Nephron (organoid): ENCODE measurements at regions not wholly inside any gene's neighbourhood (a gene's known extent, or its start where the extent isn't known, plus 50 kb on each side); places are given as distances from the start of the nearest gene placed in this dataset.

Experiments used
- H3K27ac Mint-ChIP-seq, 3 experiments: 2 replicates each; pipeline ENCODE4 v1.8.0; 2020; ENCODE audit warnings: mixed read lengths in 3 of 3, mild to moderate bottlenecking in 2 of 3, moderate library complexity in 1 of 3
- H3K27me3 Mint-ChIP-seq: 2 replicates; pipeline ENCODE4 v1.8.0; 2021; ENCODE audit warnings: low read depth, mild to moderate bottlenecking, moderate library complexity, mixed read lengths
- H3K36me3 Mint-ChIP-seq: 2 replicates; pipeline ENCODE4 v1.8.0; 2020; ENCODE audit warnings: low read depth, mixed read lengths
- H3K4me1 Mint-ChIP-seq: 2 replicates; pipeline ENCODE4 v1.8.0; 2020; ENCODE audit warnings: mixed read lengths
- H3K4me3 Mint-ChIP-seq, 3 experiments: 2 replicates each; pipeline ENCODE4 v1.8.0; 2020; ENCODE audit warnings: mild to moderate bottlenecking in 3 of 3, mixed read lengths in 3 of 3, moderate library complexity in 2 of 3
- H3K9me3 Mint-ChIP-seq: 2 replicates; pipeline ENCODE4 v1.8.0; 2020; ENCODE audit warnings: mixed read lengths
- TF ChIP-seq, protein P1 (sequence below), 3 experiments: fragments of 200-600 bp; sonication (generic); IDR thresholded peaks; one replicate each; pipeline ENCODE4 v1.5.0; 2021; ENCODE audit warnings: antibody characterized with exemption in 3 of 3; ENCODE audit not compliant: unreplicated experiment in 3 of 3

DNA sequence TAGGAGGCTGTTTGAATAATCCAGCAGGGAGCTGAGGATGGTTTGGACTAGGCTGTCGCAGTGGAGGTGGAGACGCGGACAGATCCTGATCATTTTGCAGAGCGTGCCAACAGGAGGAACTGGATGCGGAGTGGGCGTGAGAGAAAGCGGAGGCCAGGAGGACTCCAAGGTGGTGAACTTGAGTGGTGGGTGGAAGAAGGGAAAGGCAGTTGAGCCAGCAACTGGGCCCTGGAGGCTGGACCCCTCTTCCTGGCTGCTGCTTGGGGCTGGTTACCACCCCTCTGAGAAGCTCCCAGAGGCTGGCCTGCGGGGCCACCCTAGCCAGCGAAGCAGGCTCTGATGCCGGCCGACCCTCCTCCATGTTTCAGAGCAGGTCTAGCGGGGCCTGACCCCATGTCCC lies 56.8 kb upstream of the KCNA1 start:
- H3K9me3 Mint-ChIP-seq: no peaks in the 10 kb centered on the region
- H3K4me3 Mint-ChIP-seq: no peak overlapping the region
- peaks cover 28% of the 10 kb centered on the region for H3K27me3 Mint-ChIP-seq

GRCh38 chr12:4855121-4855924 lies 54.4 kb upstream of the KCNA1 start:
- Mint-ChIP-seq H3K27me3 (peaks cover 48% of the 10 kb centered on the region), H3K4me3 (no peak overlapping the region), H3K9me3 (no peaks in the 10 kb centered on the region), H3K36me3 (no peaks in the 10 kb centered on the region), H3K27ac (no peak overlapping the region), H3K4me1 (peaks cover 26% of the 10 kb centered on the region)
- TF ChIP-seq, protein P1, sequence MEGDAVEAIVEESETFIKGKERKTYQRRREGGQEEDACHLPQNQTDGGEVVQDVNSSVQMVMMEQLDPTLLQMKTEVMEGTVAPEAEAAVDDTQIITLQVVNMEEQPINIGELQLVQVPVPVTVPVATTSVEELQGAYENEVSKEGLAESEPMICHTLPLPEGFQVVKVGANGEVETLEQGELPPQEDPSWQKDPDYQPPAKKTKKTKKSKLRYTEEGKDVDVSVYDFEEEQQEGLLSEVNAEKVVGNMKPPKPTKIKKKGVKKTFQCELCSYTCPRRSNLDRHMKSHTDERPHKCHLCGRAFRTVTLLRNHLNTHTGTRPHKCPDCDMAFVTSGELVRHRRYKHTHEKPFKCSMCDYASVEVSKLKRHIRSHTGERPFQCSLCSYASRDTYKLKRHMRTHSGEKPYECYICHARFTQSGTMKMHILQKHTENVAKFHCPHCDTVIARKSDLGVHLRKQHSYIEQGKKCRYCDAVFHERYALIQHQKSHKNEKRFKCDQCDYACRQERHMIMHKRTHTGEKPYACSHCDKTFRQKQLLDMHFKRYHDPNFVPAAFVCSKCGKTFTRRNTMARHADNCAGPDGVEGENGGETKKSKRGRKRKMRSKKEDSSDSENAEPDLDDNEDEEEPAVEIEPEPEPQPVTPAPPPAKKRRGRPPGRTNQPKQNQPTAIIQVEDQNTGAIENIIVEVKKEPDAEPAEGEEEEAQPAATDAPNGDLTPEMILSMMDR (IDR thresholded peaks at IDR 0.05; ENCODE audit: unreplicated experiment in 3 of 3): peak; percentile 65 to 81 (median 76)

More for the DNA sequence above, 56.8 kb upstream of the KCNA1 start:
- no peak overlapping the region for H3K27ac Mint-ChIP-seq
- TF ChIP-seq, protein P1 (IDR thresholded peaks at IDR 0.05; ENCODE audit: unreplicated experiment in 3 of 3): no peak
- peaks cover 5% of the 10 kb centered on the region for H3K4me1 Mint-ChIP-seq
- no peaks in the 10 kb centered on the region for H3K36me3 Mint-ChIP-seq

- Mint-ChIP-seq H3K4me1 (peaks cover 28% of the 10 kb centered on the region), H3K27ac (no peak overlapping the region), H3K27me3 (peaks cover 60% of the 10 kb centered on the region), H3K36me3 (no peaks in the 10 kb centered on the region), H3K4me3 (no peak overlapping the region), H3K9me3 (no peaks in the 10 kb centered on the region)
- TF ChIP-seq, protein P1 (IDR thresholded peaks at IDR 0.05; ENCODE audit: unreplicated experiment in 3 of 3): no peak
Observed at GRCh38 chr12:4856596-4856995, 53.1 kb upstream of the KCNA1 start.

GRCh38 chr12:4857472-4858291 lies 52.0 kb upstream of the KCNA1 start:
- Mint-ChIP-seq H3K4me3 (peak overlapping the region; percentile 58 to 69 (median 66)), H3K36me3 (no peaks in the 10 kb centered on the region), H3K9me3 (no peaks in the 10 kb centered on the region), H3K27ac (peak overlapping the region in 2 of 3 experiments; percentile 21 to 47), H3K4me1 (peaks cover 28% of the 10 kb centered on the region), H3K27me3 (peaks cover 67% of the 10 kb centered on the region)
- TF ChIP-seq, protein P1 (IDR thresholded peaks at IDR 0.05; ENCODE audit: unreplicated experiment in 3 of 3): peak; percentile 84 to 89 (median 89)

DNA sequence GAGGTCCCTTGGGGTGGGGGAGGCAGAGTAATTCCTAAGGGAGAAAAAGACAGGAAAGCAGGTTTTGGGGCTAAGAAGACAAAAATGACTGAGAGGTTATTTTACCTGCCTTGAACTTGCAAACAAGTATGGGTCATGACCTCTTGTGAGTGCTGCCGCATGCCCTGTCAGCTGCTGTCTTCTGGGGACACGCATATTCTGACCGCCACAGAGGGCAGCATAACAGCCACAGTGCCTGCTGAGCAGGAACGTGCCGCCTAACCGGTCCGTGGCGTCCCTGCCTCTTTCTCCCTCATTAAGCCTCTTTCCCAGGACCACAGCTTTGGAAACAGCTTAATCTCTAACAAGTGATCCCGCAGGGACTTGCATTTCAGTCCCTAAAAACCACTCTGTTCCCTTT lies 51.3 kb upstream of the KCNA1 start:
- H3K9me3 Mint-ChIP-seq: no peaks in the 10 kb centered on the region
- peak overlapping the region; percentile 58 to 69 (median 66) for H3K4me3 Mint-ChIP-seq
- H3K36me3 Mint-ChIP-seq: no peaks in the 10 kb centered on the region
- TF ChIP-seq, protein P1 (IDR thresholded peaks at IDR 0.05; ENCODE audit: unreplicated experiment in 3 of 3): no peak
- H3K4me1 Mint-ChIP-seq: peaks cover 28% of the 10 kb centered on the region
- peaks cover 74% of the 10 kb centered on the region for H3K27me3 Mint-ChIP-seq
- peak overlapping the region in 2 of 3 experiments; percentile 21 to 47 for H3K27ac Mint-ChIP-seq
